Endothelial cell (in vitro differentiated cells): ENCODE measurements at regions not wholly inside any gene's neighbourhood (a gene's known extent, or its start where the extent isn't known, plus 50 kb on each side); places are given as distances from the start of the nearest gene placed in this dataset.

ENCODE experiments used
- DNase-seq: peaks from one replicate; pipeline ENCODE4 v3.0.0; 2021; ENCODE audit warnings: low spot score
- H3K27ac Mint-ChIP-seq: one replicate; pipeline ENCODE4 v1.8.0; 2021; ENCODE audit warnings: mixed read lengths, inconsistent platforms; ENCODE audit not compliant: unreplicated experiment
- H3K27me3 Mint-ChIP-seq: one replicate; pipeline ENCODE4 v1.8.0; 2021; ENCODE audit warnings: mild to moderate bottlenecking, moderate library complexity, mixed read lengths, inconsistent platforms; ENCODE audit not compliant: unreplicated experiment
- H3K36me3 Mint-ChIP-seq: one replicate; pipeline ENCODE4 v1.8.0; 2021; ENCODE audit warnings: mild to moderate bottlenecking, low read depth, mixed read lengths, inconsistent platforms; ENCODE audit not compliant: unreplicated experiment
- H3K4me1 Mint-ChIP-seq: one replicate; pipeline ENCODE4 v1.8.0; 2021; ENCODE audit warnings: mild to moderate bottlenecking, mixed read lengths, inconsistent platforms; ENCODE audit not compliant: unreplicated experiment
- H3K4me3 Mint-ChIP-seq: one replicate; pipeline ENCODE4 v1.8.0; 2021; ENCODE audit warnings: mild to moderate bottlenecking, mixed read lengths, inconsistent platforms; ENCODE audit not compliant: unreplicated experiment
- H3K9me3 Mint-ChIP-seq: one replicate; pipeline ENCODE4 v1.8.0; 2021; ENCODE audit warnings: mixed read lengths, inconsistent platforms; ENCODE audit not compliant: unreplicated experiment
- TF ChIP-seq, protein P1 (sequence below): fragments of 200-600 bp; sonication (generic); IDR thresholded peaks from one replicate; pipeline ENCODE4 v1.5.0; 2021; ENCODE audit warnings: antibody characterized with exemption; ENCODE audit not compliant: unreplicated experiment

DNA sequence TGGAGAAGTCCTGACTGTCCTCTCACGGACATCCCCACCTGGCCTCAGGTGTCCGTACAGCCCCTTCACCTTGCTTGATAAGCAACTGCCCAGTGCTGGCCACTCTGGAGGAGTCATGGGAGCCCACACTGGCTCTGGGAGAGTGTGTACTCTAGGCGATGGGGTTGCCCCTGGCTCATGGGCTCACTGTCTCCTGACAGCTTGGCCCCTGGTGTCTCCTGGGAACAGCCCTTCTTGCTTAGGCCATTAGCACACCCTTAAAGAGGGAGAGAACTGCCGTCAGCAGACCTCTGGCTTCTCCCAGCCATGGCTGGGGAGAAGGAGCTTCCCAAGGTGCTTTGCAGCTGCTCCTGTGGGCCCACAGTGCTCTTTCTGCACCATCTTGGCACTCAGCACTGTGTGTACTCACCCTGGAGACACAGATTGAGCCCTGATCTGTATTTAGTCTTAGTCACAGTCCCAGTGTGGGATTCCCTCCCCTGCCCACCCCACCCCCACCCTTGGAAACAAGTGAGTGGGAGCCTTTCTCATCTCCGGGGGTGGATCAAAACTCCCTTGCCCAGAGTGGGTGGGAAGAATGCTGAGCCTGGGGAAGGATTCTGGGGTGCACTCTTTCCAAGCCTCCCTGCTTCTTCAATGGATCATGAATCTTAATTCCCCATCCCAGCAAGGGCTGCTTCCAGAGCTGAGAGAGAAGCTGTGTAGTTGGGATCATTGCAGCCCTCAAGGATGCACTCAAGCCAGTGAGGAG, 83.5 kb upstream of the ADPGK start:
- no peak overlapping the region for H3K27ac Mint-ChIP-seq
- DNase-seq: no peak
- peaks cover 8% of the 10 kb centered on the region for H3K27me3 Mint-ChIP-seq
- peaks cover 2% of the 10 kb centered on the region for H3K4me1 Mint-ChIP-seq
- no peak overlapping the region for H3K4me3 Mint-ChIP-seq
- H3K36me3 Mint-ChIP-seq: no peaks in the 10 kb centered on the region
- H3K9me3 Mint-ChIP-seq: no peaks in the 10 kb centered on the region
- TF ChIP-seq, protein P1, sequence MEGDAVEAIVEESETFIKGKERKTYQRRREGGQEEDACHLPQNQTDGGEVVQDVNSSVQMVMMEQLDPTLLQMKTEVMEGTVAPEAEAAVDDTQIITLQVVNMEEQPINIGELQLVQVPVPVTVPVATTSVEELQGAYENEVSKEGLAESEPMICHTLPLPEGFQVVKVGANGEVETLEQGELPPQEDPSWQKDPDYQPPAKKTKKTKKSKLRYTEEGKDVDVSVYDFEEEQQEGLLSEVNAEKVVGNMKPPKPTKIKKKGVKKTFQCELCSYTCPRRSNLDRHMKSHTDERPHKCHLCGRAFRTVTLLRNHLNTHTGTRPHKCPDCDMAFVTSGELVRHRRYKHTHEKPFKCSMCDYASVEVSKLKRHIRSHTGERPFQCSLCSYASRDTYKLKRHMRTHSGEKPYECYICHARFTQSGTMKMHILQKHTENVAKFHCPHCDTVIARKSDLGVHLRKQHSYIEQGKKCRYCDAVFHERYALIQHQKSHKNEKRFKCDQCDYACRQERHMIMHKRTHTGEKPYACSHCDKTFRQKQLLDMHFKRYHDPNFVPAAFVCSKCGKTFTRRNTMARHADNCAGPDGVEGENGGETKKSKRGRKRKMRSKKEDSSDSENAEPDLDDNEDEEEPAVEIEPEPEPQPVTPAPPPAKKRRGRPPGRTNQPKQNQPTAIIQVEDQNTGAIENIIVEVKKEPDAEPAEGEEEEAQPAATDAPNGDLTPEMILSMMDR: no peak

DNA sequence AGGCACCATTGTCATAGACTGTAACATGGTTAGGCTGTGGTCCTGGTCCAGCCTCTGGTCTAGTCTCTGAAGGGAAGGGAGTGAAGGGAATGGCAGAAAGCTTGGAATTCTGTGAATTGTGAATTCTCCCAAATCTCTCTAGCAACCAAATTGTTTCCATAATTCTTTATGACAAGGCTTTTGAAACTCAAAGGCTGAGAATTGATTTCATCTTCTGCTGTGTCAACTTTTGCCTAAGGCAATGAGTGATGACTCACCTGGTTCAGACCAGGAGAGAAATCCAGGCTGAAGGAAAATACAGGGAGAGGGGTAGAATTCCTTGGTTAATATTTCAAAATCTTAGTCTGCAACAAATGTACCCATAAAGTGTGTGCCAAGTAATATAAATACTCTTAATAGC, 82.6 kb upstream of the ADPGK start:
- Mint-ChIP-seq H3K36me3 (no peaks in the 10 kb centered on the region), H3K4me1 (peaks cover 4% of the 10 kb centered on the region), H3K27me3 (peaks cover 8% of the 10 kb centered on the region), H3K4me3 (no peak overlapping the region), H3K27ac (no peak overlapping the region), H3K9me3 (no peaks in the 10 kb centered on the region)
- TF ChIP-seq, protein P1: no peak
- no peak for DNase-seq

DNA sequence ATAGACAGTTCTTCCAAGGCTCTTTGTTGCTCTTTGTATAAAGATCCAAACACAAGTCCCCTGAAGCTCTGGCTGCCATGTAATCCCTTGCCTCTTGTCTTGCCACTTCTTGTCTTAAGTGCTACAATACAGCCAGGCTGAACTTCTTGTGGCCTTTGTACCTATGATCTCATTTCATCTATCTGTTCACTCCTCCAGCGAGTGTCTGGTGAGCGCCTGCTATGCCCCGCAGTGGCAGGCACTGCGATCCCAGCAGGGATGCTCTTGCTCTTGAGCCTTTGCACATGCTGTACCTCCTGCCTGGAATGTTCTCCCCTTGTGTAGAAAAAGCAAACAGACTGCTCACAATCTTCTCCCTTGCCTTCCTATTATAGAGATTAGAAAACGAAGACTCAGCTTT, 81.9 kb upstream of the ADPGK start:
- DNase-seq: no peak
- H3K9me3 Mint-ChIP-seq: no peaks in the 10 kb centered on the region
- H3K27me3 Mint-ChIP-seq: peaks cover 8% of the 10 kb centered on the region
- TF ChIP-seq, protein P1: no peak
- H3K27ac Mint-ChIP-seq: no peak overlapping the region
- no peaks in the 10 kb centered on the region for H3K36me3 Mint-ChIP-seq
- no peak overlapping the region for H3K4me3 Mint-ChIP-seq
- peaks cover 4% of the 10 kb centered on the region for H3K4me1 Mint-ChIP-seq

DNA sequence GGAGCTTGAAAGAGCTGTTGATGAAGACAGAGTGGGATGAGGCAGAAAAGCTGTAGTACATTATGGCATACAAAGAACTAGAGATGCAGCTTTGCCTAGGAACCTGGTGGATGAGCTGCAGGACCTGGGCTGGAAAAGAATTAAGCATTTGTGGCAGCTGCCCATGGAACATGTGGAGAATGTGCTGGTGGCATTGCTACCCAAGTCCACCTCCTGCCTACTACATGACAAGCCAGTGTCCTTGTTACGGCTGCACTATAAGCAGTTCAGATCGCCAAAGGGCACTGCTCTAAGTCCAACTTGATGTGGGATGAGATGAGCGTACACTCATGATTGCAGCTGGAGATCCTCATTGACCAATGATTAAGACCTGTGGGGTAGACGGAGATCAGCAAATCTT, 81.1 kb upstream of the ADPGK start:
- Mint-ChIP-seq H3K36me3 (no peaks in the 10 kb centered on the region), H3K27me3 (peaks cover 8% of the 10 kb centered on the region), H3K9me3 (no peaks in the 10 kb centered on the region), H3K27ac (no peak overlapping the region), H3K4me1 (peaks cover 4% of the 10 kb centered on the region), H3K4me3 (no peak overlapping the region)
- TF ChIP-seq, protein P1: no peak
- no peak for DNase-seq

DNA sequence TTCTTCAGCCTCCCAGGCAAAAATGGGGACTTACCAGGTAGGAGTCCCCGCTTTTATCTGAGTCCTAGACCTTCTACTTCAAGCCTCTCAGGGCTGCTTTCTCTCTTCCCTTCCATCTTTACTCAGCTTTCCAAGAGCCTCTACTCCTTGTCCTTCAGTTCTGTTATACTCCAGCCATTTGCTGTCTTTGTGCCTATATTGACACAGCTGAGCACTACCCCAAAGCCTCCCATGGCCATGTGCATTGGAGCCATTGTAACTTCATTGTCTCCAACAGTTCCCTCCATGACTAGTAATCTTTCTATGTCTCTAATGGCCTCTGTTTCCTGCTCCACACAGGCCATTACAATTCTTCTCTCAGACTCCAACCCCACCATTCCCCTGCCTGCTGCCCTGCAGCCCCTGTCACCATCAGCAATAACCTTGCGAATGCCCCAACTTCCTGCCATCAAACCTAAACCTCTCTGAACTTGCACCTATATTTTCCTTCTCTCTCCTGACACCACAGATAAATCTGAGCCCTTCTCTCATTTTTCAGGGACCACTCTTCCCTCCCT, 77.9 kb upstream of the ADPGK start:
- H3K4me1 Mint-ChIP-seq: peaks cover 4% of the 10 kb centered on the region
- peaks cover 1% of the 10 kb centered on the region for H3K27me3 Mint-ChIP-seq
- no peak for DNase-seq
- TF ChIP-seq, protein P1: no peak
- no peaks in the 10 kb centered on the region for H3K36me3 Mint-ChIP-seq
- no peak overlapping the region for H3K4me3 Mint-ChIP-seq
- no peak overlapping the region for H3K27ac Mint-ChIP-seq
- H3K9me3 Mint-ChIP-seq: no peaks in the 10 kb centered on the region
